Activated CD4-positive, CD25-positive, alpha-beta regulatory T cell treated with anti-CD3 and anti-CD28 coated beads, Interleukin-2, amount 50 U/mL, for 16 hours (primary cell): ENCODE measurements at regions not wholly inside any gene's neighbourhood (a gene's known extent, or its start where the extent isn't known, plus 50 kb on each side); places are given as distances from the start of the nearest gene placed in this dataset.

Source experiments
- DNase-seq: peaks from one replicate; pipeline ENCODE4 v3.0.0-alpha.2; 2020; ENCODE audit warnings: low read depth, low spot score

GRCh38 chr11:19336331-19336730, 95.6 kb upstream of the E2F8 start:
- DNase-seq = no peak

- no peak for DNase-seq
Measured at GRCh38 chr11:19332476-19332875, 91.7 kb upstream of the E2F8 start.

GRCh38 chr11:19330416-19330815, 89.7 kb upstream of the E2F8 start:
- DNase-seq = no peak

- DNase-seq = no peak
Measured at GRCh38 chr11:19329970-19330369, 89.2 kb upstream of the E2F8 start.

GRCh38 chr11:19328586-19329311, 88.0 kb upstream of the E2F8 start:
- DNase-seq = no peak

GRCh38 chr11:19327280-19327679, 86.5 kb upstream of the E2F8 start:
- no peak for DNase-seq

GRCh38 chr11:19326499-19326898, 85.8 kb upstream of the E2F8 start:
- no peak for DNase-seq

- no peak for DNase-seq
Measured at GRCh38 chr11:19323502-19323901, 82.8 kb upstream of the E2F8 start.

- no peak for DNase-seq
Measured at GRCh38 chr11:19321351-19321750, 80.6 kb upstream of the E2F8 start.

GRCh38 chr11:19320827-19321226, 80.1 kb upstream of the E2F8 start:
- DNase-seq = no peak

- no peak for DNase-seq
Measured at GRCh38 chr11:19316434-19316833, 75.7 kb upstream of the E2F8 start.

- no peak for DNase-seq
Measured at GRCh38 chr11:19315511-19315910, 74.8 kb upstream of the E2F8 start.

GRCh38 chr11:19313140-19313539, 72.4 kb upstream of the E2F8 start:
- DNase-seq = no peak

- DNase-seq = no peak
Measured at GRCh38 chr11:19311308-19312030, 70.7 kb upstream of the E2F8 start.

- DNase-seq = no peak
Measured at GRCh38 chr11:19307498-19307897, 66.8 kb upstream of the E2F8 start.

- DNase-seq = no peak
Measured at GRCh38 chr11:19306179-19306944, 65.6 kb upstream of the E2F8 start.

- DNase-seq = no peak
Measured at GRCh38 chr11:19301361-19301760, 60.6 kb upstream of the E2F8 start.

GRCh38 chr11:19294444-19294843, 53.7 kb upstream of the E2F8 start:
- no peak for DNase-seq

GRCh38 chr11:19291064-19291463, 50.3 kb upstream of the E2F8 start:
- no peak for DNase-seq
